ENCODE measurements at regions not wholly inside any gene's neighbourhood (a gene's known extent, or its start where the extent isn't known, plus 50 kb on each side); places are given as distances from the start of the nearest gene placed in this dataset.

DNA sequence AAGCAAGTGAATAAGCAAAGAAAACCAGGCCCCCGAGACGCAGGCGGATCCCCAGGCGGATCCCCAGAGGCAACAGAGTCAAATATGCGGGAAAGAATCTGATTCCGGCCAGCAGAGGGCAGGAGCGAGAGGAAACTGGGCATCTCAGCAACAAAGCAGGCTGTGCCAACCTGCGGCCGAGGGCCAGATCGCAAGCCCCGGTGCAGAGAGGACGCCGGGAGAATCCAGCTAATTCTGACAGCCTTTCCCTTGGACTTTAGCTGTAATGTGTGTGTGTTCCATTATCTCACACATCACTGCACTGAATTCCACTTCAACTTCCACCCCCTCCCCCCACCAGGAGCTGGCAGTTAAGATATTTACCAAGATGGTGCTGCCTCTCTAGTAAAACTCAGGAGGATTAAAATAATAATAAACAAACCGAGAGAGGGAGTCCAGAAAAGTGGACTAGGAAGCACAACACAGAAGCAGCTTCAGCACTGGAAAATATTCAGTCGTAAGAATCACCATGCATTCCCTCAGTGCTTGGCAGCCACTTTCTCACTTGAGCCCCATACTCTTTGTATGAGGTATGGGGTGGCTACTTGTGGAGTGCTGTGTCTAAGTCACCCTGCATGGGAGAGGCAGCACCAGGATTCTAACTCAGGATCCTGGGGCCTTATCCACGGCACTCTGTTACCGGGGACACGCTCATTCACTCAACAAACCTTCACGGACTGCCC is 66.2 kb upstream of the SNX9 start:
- peak; percentile 56 to 83 for DNase-seq (ENCODE audit: low read depth in 2 of 2)

DNA sequence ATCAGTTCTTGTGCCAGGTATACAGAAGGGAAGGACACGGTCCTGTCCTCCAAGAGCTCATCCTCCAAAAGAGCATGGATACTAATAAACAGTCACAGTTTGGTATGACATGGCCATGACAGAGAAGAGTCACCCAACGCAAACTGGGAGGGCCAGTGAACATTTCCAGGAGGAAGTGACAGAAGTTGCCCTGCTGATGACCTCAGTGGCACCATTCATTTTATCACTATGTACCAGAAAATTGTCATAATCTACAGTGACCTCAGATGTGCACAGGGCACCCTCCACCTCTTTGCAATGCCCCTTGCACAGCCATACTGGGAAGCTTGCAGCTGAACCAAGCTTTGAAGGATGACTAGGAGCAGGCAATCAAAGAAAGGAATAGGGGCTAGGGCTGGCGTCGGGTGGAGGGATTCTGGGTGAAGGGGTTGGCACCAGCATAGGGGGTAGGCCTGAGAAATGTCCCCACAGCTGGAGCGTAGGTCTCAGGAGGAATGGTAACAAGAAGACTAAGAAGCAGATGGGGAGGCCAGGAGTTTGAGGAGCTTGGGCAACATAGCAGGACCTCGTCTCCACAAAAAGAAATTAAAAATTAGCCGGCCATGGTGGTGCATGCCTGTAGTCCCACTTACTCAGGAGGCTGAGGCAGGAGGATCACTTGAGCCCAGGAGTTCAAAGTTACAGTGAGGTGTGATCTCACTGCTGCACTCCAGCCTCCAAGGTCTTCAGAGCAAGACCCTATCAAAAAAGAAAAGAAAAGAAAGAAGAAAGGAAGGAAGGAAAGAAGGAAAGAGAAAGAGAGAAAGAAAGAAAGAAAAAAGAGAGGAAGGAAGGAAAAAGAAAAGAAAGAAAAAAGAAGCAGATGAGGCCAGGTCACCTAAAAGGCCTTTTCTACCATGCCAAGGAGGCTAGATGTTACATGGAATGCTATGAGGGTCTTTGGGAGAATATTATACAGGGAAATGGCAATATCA is 65.3 kb upstream of the SNX9 start:
- DNase-seq (ENCODE audit: low read depth in 2 of 2), result no peak

DNA sequence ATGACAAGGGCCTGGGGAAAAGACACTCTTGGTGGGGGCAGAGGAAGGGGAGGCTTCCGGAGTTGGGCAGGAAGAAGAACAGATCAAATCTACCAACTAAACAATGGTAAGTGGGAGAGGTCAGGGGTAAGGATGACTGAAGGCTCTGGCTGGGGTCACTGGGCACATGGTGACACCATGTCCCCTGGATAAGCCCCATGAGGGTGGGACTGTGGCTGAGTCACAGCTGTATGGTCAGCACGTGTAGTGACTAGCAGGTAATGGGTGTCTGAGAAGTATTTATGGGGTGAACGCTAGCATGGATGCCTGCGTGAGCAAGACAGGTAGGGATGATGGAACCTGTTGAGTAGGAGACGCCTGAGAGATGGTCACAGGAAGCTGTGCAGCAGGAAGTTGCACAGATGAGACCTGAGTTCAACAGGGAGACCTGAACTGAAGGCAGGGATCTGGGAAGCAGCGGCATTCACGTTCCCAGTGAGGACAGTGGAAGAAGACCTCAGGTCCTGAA is 64.5 kb upstream of the SNX9 start:
- no peak for DNase-seq (ENCODE audit: low read depth in 2 of 2)

DNA sequence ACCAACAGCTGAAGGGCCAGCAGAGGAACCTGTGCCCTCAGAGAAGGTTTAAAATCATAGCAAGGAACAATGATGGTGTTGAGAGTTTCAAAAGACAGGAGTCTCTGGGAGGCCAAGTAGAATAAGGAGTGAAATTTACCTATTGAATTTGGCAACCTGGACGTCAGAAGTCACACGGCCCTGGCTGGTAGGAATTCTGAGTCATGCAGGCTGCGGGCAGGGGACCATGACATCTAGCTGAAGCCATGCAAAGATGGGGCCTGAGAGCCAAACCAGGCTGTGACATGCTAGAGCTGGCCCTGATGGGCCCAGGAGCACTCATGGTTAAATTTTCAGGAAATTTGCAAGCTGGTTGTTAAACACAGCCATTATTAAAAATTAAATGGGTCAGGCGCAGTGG is 64.0 kb upstream of the SNX9 start:
- no peak for DNase-seq (ENCODE audit: low read depth in 2 of 2)

DNA sequence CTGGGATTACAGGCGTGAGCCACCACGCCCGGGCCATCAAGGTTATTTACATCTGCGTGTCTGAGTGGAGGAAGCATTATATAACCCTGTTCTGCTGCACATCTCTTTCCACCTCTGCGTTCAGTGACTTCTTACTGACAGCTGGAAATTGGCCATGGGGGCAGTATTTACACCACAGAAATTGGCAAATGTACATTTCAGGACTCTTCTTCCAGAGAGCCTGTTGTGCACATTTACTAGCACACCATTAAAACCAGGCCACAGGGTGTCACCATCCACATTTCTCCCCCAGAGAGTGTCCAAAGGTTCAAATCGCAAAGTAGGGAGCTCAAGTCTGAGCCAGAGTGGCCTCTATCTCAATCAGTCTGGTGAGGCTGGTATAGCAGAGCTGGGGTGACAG is 62.9 kb upstream of the SNX9 start:
- no peak for DNase-seq (ENCODE audit: low read depth in 2 of 2)

DNA sequence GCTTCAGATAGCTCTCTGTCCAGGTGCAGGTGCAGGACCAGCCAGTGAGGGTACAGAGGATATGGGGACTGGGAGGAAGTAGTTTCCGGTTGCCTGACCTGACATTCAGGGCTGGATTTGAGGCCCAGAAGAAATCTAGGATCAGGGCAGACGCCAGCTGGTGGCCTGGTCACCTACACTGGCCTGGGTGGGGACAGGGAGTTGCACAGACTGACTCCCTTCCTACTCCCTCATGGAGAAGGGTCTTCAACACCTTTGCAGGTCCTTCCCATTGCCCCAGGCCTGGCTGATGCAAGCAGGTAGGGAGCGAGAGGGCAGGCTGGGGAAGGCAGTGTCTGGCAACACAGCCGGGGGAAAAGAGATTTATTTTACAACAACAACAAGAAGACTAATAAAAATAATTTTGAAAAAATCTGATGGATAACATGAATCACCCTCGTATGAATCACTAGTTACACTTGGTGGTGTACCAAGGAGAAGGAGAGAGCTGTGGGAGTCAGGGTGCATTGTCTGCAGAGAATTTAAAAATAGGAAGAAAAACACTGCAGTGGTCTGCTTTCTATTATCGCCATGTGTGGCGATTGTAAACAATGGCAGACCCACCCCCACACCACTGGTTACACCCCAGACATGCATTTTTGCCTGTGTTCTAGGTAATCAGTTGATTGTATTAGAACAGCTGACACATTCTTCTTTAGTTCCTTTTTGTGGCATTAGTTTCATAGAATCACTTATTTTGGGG is 62.3 kb upstream of the SNX9 start:
- DNase-seq (ENCODE audit: low read depth in 2 of 2), result no peak

DNA sequence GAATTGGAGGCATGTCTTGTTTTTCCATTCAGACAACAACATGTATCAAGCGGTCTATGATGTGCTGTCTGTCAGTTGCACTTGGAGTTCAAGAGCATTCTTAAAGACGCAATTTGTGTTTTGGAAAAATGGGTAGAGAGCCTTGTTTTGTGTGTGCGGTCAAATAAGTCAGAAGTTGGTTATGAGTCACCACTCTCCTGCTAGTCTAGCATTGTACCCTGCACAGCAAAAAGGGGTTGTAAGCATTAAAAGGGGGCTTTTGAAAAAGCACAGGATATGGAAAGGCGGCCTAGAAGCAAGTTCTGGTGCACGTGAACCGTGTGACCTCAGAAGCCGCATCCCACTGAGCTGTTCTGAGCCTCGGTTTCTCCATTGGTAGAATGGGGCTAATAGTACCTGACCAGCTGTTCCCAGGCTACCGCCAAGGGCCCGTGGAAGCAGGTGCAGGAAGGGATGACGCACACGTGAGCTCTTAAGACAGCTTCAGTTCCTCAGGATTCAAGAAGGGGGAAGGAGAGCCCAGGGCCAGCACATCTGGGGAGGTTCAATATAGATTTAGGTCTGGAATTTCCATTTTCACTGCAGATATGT is 61.6 kb upstream of the SNX9 start:
- no peak for DNase-seq (ENCODE audit: low read depth in 2 of 2)

DNA sequence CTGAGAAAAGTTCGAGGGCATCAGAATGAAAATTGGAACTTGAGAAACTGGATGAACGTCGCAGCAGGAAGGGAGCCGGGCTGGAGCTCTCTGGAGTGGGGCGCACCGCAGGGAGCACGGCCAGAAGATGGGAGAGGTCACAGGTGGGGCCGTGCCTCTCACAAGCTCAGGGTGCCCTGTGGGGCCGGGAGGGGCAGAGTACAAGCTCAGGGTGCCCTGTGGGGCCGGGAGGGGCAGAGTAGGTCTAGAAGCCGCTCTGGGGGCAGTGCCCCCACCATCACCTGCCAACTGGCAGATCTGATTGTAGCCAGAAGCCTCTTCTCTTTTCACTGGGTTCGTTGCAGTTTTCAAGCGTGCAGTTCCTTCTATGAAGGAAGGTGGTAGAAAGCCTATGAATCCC is 61.1 kb upstream of the SNX9 start:
- no peak for DNase-seq (ENCODE audit: low read depth in 2 of 2)

DNA sequence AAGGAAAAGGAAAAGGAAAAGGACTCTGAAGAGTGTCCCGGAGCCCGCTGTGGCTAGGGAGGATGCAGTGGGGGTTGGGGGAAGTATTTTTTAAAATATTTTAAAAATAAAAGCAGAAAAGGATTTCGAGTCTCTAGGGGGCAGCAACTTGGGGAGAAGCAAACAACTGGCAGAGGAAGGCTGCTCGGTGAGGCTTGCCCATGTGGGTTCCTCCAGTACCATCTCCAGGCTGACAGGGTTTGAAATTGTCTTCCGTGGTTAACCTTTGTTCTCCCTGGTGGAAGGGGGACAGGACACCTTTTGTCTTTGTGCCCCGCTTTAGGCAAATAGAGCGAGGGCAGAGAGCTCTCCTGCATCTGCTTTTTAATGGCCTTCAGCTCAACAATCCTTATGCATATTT is 60.4 kb upstream of the SNX9 start:
- no peak for DNase-seq (ENCODE audit: low read depth in 2 of 2)

DNA sequence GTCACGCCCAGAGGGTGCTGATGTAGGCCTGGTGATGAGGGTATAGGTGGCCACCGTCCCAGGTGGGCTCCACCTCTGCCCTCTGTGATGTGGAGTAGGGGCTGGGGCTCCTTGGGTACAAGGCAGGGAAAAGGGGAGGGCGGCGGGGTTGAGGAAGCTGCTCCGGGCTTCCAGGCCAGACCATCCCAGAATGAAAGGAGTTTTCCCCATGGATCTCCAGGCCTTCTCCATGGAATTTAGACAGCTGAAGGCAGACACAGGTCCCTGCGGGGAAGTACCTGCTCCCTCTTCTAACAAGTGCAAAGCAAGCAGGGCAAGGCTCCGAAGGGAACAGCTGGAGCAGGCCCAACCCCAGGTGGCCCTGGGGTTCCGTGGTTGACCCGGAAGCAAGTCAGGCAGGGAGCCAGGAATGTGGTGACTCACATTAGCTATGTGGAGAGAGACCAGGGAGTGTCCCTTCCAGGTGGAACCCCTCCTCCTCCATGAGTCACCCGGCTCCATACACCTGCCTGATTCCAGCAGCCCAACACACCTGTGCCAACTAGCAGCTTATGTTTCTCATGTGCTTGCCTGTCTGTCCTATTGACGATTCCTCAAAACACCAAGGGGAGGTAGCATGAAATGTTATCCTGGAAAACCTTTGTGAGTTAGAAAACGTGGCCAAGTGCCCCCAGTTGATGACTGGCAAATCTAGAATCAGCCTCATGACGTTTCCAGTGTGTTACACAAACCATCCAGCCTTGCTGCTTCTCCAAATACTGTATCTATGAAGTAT is 59.7 kb upstream of the SNX9 start:
- DNase-seq (ENCODE audit: low read depth in 2 of 2), result no peak

DNA sequence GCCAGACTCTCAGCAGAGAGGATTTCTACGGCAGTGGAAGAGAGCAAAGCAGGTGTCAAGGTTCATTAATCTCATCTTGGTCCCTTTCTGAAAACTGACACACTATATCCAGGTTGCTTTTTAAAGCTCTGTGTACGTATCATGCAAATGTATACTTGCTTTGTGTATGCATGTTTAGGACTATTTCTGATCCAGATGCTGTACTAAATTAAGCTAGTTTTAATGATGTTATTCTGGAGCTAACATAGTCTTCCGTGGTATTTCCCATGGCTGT is 59.2 kb upstream of the SNX9 start:
- no peak for DNase-seq (ENCODE audit: low read depth in 2 of 2)

DNA sequence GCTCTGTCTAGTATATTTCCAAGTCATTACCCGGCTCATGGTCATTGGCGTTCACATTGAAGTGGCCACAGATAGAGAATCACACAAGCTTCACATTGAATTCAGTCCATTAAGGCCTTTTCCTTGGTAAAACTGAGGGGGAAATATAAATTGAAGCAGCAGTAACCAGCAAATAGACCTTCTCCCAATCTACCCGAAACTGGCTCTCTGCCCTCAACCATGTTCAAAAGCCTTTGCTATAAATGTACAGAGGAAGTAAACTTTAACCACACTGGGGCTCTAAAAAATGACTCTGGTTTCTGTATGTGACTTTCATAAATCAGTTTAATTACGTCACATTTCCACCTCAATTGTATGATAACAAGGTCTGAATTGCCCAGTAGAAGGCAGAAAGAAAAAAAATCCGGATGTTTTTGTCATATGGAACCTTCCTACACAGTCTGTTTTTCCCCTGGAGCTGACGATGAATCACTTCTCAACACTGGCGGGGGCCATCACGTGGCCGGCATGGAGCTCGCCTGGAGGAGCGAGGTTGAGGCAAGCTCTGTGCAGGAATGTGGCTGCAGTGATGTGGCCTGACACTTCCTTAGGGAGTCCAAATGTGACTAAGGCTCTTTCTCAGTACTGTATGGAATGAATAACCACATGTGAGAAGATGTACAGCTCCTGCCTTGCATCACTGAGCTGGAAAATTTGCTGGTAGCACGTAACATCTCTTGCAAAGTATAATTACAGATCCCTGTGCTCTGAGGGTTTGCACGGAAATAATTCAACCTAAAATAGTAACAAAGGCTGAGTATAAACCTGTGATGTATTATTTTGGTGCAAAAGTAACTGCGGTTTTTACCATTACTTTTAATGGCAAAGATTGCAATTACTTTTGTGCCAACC is 58.6 kb upstream of the SNX9 start:
- peak; percentile 78 to 82 for DNase-seq (ENCODE audit: low read depth in 2 of 2)

DNA sequence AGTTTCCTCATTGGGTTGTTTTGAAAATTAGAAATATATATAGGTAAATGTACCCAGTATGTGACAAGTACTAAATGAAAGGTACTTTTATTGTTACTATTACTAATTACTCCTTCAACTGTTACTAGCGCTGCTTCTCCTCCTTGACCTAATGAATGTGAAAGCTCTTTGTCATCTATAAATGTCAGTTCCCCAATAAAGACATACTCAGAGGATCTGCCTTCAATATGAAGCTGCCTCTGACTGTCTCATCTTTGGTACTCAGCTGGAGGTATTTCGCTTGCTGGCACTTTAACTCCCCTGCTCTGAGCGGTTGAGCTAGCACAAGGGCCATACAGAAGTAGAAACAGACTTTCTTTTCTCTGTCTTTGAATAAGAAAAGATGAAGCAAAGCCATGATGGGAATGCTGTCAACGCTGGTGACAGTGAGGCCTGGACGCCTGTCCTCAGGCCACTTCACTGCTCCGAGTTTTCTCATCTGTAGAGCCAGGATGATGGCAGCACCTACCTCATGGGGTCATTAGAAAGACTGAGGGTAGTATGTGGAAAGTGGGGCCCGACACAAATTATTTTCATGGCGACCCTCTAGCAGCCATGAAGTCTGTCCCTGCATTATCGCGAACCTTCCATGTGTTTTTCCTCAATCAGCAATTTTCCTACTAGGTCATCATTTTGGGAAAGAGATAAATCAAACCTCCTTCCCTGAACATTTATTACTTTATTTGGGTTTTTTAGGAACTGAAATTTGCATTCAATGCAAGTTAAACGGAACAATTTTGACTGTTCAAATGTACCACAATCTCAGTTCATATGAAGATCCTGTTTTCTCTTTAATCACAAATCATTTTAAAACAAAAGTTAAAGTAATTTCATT is 55.9 kb upstream of the SNX9 start:
- DNase-seq (ENCODE audit: low read depth in 2 of 2), result no peak

DNA sequence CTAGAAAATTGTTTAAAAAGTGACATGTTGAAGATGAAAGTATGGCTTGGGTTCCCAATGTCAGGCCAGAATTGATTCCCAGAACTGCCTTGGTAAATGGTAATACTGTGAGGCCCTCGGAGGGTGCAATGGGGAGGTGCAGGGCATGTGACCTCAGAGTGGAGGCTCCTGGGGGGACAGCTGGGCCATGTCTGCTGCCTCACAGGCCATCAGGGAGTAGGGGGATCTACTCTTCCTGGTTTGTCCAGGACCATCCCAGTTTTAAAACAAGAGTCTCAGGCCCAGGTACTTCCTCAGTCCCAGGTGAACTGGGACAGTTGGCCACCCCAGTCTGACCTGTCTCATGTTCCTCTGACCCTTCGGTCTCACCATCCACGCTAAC is 55.3 kb upstream of the SNX9 start:
- DNase-seq (ENCODE audit: low read depth in 2 of 2), result no peak

DNA sequence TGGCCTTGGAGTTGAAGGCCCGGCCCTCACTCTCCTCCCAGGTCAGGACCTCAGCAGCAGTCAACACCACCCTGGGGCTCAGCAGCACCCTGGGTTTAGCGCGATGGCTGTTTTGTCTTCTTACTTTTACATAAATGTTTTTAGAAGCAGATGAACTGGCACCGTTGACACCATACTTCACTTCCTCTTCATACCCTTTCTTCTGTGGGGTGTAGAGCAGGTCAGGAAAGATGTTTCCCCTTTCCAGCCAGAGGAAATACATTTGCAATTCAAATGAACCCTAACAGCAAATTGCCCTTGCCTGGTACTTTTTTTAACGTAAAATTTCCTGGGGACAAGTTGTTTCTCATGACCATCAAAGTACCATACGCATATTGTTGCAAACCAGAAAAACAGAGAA is 54.7 kb upstream of the SNX9 start:
- DNase-seq (ENCODE audit: low read depth in 2 of 2), result no peak

DNA sequence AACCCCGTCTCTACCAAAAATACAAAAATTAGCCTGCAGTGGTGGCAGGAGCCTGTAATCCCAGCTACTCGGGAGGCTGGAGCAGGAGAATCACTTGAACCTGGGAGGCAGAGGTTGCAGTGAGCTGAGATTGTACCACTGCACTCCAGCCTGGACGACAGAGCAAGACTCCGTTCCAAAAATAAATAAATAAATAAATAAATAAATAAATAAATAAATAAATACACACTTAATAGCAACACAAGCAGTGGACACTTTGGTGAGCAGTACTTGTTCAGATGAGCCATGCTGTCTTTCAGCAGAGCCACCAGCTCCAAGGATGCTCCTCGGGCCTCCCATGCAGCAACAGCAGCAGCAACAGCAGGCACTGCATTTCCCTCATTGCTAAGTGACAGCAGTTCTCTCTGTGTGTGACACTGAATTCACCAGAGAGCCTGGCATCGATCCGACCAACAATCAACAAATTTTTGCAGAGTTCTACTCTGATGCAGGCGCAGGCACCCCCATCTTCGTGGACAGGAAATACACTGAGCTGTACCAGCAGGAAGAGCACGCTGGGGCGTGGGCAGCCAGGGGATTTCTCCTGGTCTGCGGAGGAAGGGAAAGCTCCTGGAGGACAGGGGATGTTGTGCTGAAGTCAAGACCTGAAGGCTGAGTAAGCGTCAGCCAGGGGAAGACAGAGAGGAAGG is 54.0 kb upstream of the SNX9 start:
- no peak for DNase-seq (ENCODE audit: low read depth in 2 of 2)

DNA sequence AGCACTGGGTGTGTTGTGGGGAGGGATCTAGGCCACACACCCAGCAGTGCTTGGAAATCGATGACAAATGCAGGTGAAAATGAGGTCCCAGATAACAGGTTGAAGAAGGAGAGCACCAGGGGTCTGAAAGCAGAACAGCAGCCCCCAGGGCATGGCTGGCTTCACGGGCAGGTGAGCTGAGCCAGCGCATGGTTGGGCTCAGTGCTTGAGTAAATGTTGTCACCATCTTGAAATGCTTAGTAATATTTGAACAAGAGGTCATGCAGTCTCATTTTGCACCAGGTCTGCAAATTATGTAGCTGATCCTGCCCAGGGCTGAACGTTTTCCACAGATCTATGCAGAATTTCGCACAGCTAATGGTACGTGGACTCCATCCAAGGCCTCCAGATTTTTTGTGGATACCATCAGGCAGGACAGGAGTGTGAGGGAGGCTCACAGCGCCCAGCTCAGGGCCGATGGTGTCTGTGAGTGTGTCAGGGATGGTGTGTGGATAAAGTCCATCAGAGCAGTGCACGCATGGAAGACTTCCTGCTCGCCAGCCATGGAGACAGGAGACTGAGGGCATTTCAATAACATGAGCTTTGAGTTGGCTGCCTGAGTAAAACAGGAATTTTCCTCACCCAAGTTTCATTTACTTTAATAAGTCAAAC is 53.1 kb upstream of the SNX9 start:
- DNase-seq (ENCODE audit: low read depth in 2 of 2), result no peak

DNA sequence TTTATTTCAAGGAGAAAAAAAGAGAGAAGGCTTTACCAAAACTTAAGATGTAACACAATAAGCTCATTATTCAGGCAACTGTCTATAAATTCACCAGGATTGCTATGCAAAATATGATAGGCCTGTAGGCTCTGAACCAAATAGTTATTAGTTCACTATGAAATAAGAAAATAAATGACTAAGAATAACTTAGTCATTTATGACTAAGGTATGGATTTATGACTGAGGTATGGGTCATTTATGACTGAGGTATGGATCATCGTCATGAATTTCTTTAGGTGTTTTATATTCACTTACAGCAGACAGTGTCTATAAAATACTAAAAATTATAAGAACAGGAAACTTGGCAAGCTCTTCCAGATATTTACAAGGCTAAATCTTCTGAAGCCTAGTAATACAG is 52.1 kb upstream of the SNX9 start:
- no peak for DNase-seq (ENCODE audit: low read depth in 2 of 2)

Measured in stimulated activated CD4-positive, alpha-beta T cell treated with anti-CD3 and anti-CD28 coated beads, Interleukin-12 subunit alpha, Interleukin-12 subunit beta, amount 100 ng/mL, for 24 hours (primary cell).